Bone marrow (tissue), 2 donors: ENCODE measurements at regions not wholly inside any gene's neighbourhood (a gene's known extent, or its start where the extent isn't known, plus 50 kb on each side); places are given as distances from the start of the nearest gene placed in this dataset.
"Not testable (repeated sequence)": the region's sequence is repeated elsewhere in the genome, so short reads cannot be mapped to it uniquely, and the experiment has no call there.

Experiments used
- DNase-seq, 2 donors: peaks; one replicate each; lab custom pipeline; 2025; lab: John Stamatoyannopoulos, UW

DNA sequence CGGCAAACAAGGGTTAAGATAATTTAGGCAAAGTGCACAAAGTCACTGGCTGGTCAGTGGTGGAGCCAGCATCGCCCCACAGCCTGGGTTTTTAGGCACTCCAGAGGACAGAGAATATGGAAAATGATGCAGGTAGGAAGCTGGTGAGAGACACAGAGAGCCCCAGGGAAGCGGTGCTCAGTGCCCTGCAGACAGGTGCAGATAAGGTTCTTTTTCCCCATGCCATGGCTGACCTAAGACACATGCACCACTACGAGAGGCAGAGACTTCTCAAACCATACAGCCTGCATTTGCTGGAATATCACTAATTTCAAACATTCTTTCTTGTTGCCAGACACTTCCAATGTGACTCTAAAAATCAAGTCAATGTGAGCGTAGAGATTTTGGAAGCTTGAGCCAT, 205.7 kb upstream of the APCDD1 start:
- no peak for DNase-seq

DNA sequence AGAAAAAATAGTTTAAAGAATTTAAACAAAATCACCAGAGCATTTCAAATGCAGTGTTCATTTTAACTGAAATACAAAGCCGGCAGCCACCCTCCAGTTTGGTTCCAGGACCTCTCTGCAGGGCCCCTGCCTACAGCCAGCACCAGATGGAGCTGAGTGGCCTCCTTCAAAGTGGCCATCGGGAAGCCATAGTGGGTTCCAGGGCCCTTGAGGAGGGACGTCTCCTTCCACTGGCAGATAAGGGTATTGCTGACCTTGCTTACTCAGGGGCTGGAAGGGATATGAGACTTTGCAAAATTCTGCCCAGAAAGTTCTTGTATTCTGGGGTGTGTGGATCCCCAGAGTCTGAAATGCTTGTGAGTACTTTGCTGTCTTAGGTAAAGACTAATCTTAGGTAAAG, 205.2 kb upstream of the APCDD1 start:
- no peak for DNase-seq

DNA sequence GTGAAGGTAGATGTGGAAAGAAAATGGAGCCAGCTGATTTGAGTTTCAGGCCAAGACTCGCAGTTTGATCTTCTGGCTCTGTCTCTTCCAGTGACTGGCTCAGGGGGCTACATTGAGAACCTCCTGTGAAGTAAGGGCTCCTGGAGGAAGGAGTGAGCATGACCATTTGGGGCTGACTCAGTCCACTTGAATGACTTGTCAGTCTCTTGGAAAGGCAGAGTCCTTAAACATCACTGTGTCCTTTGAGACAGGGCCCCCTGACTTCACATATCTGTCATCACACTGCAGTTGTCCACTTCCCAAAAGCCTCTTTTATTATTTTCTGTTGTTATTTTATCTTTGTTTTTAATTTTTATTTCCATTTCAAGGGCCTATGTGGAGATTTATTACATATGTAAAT, 204.6 kb upstream of the APCDD1 start:
- DNase-seq, result no peak

DNA sequence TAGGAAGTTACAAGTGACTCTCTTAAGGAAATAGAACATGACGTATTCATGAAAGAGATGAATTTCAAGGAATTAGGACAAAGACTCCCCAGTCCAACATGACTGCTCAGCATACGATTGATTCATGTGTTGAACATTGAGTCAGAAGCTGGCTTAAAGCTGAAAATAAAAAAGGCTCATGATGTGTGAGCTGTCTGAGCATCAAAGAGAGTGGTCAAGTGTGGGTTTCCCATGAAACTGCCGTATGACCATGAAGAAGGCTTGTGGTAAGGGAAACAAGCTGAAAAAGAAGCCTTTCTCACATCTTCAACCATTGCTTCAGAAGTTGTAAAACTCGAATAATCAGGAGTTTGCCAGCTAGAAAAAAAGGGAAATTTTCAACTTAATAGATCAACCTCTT, 201.9 kb upstream of the APCDD1 start:
- DNase-seq, result no peak

DNA sequence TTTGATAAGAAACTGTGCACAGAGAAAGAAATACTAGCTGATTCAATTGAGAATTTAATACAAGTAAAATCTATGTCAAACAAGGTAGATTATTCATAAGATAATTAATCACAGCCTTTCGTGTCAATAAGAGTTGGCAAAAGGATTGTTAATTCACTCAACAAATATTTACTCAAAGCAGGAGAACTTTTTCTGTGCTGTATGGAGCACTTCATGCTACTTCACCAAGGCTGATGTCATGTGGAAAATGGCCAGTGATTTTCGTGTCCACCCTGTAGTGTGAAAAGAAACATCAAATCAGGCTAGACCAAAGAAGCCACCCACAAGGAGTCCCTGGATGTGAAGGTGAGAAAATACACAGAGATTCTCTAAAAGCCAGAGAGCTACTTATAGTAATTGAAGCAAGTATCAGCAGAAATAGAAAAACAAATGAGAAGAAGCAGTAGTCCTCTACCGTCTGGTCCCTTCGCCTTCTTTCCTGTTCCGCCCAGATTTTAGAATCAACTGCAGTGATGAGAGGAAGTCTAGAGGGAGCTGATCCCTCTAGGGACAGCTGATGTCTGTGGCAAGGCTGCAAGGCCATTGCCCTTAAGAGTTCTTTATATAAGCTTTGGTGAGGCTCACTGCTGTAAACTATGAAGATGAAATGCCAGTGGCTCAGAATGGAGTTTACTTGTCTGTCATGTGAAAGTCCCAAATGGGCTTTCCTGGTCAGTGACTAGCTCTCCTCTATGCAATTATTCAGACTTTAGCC, 201.3 kb upstream of the APCDD1 start:
- no peak for DNase-seq

DNA sequence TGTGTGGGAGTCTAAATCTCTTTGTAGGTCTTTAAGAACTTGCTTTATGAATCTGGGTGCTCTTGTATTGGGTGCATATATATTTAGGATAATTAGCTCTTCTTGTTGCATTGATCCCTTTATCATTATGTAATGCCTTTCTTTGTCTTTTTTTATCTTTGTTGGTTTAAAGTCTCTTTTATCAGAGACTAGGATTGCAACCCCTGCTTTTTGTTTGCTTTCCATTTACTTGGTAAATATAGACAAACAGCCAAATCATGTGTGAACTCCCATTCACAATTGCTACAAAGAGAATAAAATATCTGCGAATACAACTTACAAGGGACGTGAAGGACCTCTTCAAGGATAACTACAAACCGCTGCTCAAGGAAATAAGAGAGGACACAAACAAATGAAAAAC, 198.2 kb upstream of the APCDD1 start:
- not testable (repeated sequence) for DNase-seq

DNA sequence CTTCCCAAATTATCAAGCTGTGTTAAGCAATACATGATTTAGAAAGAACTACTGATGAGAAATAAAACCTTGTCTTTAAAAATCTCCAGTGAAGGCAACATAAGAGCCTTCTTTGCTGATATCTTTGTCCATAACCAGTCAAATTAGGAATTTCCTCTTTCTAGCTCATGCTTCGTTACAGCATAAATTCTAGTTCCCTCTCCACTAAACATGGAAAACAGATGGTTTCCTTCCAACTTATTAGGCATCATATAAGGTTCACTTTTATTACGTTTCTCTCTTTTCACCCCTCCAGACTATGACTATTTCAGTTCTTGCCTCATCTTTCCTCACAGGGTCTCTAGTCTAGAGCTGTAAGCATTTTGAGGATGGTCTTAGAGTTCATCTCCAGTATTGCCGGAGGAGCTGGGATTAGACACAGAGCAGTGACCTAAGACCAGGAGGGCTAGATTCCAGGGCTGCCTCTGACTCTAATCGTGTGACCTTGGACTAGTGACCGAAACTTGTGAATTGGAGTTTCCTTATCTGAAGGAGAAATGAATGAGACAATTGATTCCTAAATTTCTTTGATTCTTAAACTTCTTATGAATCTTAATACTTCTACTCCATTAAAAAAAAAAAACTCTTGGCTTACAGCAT, 195.5 kb upstream of the APCDD1 start:
- no peak for DNase-seq

DNA sequence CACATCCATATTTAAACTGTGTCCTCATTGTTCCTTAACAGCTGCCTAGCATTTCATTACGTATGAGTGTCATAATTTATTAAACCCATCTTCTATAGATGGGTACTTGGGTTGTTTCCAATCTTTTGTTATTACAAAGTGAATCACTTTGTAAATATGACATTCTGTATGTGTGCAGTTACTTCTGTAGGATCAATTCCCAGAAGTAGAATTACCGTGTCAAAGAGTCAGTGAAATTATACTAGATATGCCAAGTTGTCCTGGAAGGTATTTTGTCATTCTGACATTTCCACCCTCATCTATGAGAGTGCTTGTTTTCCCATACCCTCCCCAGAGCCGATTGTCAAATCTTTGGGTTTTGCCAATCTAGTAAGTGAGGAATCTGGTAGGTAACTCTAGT, 194.5 kb upstream of the APCDD1 start:
- DNase-seq, result no peak

DNA sequence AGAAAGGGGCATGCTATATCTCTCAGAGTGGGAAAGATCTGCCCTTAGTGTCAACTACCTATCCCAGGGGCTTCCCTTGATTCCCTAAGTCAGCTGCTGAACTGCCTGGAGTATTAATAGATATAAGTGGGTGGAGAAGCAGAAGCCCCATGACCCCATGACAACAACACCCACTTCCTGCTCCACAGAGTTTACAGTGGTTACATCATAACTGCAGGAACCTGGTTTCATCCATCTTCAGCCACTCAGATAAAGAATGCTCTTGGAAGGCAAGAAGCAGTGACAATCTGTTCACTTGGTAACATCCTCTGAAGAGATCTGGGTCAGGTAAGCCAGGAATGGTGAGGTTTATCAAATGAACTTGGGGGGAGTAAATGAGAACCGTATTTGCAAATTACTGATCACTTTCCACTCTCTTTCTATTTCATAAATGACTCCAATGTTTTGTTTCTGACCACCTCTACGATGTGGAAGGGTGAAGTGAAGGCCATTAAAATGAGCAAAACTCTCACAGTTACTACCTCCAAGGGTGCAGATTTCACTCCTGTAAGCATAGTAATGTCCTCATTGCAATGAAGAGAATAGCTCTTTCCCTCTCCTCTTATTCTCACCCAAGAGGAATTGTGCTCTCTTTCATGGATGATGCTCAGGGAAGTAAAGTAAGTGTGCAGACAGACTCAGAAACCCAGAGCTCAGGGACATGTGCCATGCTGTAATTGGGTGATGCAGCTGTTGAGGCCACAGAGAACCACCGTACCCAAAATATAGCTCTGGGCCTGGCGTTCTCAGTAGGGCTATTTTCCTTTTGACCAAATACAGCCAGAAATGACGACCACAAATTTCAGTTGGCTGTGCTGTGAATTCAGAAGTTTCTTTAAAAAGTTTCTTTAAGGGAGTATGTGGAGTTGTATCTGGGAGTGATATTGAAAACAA, 192.8 kb upstream of the APCDD1 start:
- no peak for DNase-seq

DNA sequence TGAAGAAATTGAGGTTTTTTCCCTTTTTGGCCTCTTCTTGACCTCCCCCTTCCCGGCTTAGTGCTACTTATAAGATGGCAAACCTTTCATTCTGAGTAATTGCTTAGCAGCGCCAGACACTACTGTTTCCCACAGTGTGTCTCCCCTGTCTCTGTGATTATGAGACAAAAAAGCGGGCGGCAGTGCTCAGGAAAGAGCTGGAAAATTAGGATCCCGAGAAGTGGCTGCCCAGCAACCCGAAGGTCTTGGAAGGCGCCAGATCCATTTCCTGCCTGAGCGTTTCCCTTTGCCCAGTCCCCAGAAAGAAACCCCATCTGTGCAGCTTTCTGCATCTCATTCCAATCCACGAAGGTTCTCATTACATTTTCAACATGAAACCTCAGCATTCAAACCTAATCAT, 191.9 kb upstream of the APCDD1 start:
- no peak for DNase-seq

DNA sequence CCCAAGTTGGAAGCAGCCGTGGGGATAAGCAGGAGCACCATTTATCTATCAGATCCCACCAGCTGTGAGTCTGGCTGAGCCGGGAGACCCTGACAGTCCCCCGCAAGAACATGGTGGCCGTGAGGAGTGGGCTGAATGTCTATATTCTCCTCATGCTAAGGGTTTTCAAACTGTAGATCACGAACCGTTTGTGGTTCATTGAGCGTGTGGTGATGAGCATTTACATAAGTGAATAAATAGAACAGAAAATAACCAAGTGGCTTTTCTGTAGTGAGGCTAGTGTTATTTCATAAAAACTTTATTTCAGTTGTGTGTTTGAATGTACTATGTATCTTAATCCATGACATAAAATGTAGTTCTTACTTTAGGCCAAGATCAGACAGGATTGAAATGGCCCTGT, 190.2 kb upstream of the APCDD1 start:
- no peak for DNase-seq

DNA sequence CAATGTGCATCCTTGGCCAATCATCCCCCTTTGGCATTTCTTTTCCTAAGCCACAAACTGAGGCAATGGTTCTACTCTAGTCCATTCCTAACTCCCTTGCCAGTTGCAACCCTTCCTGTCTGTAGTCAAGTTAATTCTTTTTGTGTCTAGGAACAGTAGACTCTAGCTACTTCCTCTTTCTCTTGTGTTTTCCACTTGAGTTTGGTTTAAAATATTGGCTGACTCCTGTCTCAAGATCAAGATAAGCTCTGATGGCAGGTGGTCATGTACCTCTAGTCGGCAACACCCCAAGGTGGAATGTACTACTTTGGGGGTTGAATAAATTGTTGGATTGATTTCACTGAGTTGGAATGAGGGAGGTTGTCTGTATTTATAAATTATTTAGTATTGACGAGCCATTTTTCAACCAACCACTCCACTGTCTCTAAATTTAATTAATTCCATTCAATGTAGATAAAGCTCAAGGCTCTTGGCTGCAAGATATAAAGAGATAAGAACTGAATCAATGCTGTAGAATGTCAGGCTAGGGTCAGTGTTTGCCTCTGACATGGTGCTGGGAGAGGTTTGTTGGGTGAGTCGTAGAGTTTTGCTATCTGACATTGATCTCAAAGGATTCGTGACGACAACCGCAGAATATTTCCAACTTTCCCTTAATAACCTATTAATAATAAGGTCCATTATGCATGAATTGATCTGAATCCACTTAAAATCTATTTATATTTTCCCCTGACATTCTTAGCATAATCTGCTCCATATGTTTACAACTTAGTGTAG, 188.7 kb upstream of the APCDD1 start:
- DNase-seq, result peak in 1 of 2 donors; percentile 66

DNA sequence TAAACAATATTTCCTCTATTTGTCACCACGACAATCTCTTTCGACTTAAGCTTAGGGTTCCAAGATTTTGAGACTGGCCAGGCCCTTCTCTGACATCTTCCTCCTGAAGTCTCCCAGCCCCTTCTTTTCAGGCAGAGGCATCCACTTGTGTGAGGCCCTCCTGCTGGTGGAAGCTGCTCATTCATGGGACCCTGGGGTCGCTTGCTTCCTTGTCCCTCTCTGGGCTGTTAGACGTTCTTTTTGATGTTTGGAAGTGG, 188.2 kb upstream of the APCDD1 start:
- no peak for DNase-seq

DNA sequence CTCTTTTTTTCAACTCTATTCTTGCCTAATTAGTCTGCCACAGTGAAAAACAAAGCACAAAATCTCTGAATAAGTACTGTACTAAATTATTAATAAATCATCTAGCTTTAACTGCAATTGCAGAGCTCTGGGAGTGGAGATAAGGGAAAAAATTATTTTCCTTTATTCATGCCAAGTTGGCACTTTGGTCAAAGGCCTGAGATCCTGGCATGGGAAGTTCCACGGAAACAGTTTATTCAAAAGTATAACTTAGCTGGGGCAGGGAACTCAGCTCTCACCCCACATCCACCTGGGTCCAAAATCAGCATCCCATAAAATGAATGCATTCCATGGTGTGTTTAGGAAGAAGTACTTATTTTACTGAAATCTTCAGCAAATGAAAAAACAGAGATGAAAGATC, 185.2 kb upstream of the APCDD1 start:
- no peak for DNase-seq

DNA sequence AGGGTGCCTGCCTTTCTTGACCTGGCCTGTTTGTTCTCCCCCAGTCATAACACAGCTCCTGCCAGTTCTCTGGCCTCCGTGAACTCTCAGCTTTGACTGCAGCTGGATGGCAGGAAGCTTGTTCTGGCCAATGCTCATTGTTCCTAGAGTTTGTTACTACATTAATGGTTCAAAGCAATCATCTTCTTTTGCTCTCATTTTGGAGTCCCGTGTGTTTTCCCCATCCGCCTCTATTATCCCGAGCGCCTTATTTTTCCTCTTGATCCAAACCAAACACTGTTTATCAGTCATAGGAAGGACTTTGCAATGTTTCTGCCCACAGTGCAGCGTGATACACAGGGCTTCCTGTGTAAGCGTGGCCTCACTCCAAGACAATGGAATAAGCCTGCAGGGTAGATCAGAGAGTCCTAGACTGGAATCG, 184.3 kb upstream of the APCDD1 start:
- no peak for DNase-seq

DNA sequence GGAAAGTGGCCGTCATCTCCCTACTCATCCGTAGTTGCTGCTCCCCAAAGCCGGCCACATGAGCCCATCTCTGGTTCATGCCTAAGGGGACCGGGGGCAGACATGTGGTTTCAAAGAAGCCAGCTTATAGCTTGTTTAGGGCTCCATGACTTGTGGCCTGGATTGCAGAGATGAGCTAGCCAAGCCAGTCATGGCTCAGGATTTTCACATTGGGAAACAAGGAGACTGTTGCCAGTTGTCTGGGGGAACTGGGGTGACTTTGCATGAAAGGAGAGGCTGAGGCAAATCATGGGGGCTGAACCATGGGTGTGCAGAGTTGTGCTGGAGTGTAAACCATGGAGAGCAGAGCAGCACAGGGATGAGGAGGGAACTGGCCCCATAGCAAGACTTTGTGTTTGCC, 183.0 kb upstream of the APCDD1 start:
- no peak for DNase-seq

DNA sequence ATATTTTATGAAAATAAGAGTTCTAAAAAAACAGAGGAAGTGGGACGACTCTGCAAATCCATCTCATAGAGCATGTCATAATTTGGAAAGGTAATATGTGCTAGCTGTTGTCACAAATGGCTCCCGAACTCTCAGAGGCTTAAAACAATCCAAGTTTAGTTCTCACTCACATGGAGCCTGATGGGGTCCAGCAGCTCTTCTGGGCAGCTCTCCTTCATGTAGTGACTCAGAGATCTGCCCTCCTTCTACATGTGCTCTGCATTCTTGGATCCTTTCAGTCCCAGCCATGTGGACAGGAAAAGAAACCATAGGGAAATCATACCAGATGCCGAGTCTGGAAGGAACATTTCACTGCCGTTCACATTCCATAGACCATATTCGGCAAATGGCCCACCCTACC, 180.1 kb upstream of the APCDD1 start:
- no peak for DNase-seq

DNA sequence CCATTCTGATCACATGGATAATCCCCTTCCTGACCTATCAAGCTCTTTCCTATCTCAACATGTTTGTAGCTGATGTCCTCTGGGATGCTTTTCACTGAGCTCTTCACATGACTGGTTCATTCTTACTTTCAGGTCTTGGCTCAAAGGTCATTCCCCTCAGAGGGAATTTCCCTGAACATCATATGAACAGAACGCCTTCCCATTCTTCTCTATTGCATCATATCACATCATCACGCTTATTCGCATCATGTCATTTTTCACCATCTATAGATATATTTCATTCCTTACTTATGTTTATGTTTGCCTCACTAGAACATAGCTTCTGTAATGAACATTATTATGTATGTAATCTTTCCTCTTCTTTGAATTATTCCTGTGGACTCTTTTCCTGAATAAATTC, 178.9 kb upstream of the APCDD1 start:
- no peak for DNase-seq

DNA sequence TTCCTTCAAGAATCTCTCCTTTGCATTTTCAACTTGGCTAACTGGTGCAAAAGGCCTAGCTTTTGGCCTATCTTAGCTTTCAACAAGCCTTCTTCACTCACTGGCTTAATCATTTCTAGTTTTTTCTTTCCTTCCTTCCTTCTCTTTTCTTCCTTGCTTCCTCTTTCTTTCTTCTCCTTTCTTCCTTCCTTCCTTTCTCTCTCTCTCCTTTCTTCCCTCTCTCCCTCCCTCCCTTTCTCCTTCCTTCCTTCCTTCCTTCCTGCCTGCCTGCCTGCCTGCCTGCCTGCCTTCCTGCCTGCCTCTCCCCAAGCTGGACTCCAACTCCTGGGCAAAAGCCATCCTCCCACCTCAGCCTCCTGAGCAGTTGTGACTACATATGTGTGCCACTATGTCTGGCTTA, 176.2 kb upstream of the APCDD1 start:
- DNase-seq, result no peak

DNA sequence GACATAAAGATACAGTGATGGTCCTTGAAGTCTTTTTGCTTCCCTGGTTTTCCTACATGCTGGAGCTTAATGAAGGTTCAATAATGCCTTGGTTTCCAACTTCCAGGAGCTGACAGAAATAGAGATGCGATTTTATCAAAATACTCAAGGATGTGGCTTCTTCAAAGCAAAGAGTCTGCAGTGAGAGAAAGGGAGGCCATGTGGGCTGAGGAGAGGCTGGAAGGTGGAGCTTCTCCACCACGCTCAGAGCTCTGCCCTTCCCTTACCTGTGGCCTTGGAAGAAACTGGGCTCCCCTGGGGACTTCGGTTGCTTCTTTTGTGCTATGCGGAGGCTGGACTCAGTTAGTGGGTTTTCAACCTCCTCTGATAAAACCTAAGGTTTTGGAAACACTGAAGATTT, 175.0 kb upstream of the APCDD1 start:
- no peak for DNase-seq

DNA sequence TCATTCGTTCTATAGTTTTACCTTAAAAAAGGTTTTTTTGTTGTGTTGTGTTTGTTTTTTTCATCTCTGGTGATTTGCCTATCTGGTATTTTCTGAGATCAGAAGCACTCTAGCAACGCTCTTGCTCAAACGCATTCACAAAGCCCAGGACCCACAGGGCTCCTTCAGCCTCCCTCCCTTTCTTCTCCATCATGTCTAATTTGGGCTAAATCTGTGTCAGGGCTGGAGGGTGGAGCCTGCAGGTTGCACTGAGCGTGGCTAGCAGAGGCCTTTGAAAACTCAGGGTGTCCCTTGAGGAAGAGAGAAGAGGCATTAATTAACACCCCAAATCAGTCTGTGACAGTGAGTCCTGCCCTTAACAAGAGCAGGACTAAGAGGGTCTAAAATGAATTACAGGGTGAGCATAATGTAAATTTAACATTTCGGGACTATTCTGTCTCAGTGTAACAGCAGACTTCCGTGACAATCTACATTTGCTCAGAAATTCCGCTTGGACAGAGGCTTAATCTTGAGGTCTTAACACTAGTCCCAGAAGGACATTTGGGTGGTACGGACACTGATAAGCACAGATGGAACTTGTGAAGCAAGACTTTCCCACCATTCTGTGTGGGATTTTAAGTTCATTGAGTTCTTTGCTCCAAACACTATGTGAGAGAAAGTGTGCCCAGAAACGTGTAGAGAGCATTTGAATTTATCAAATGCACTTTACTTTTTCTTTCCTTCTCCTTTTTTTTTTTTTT, 174.4 kb upstream of the APCDD1 start:
- DNase-seq, result no peak
